CD4-positive, alpha-beta T cell treated with Interleukin-12 subunit alpha and Interleukin-12 subunit beta, for 1 hour (primary cell): ENCODE measurements at regions not wholly inside any gene's neighbourhood (a gene's known extent, or its start where the extent isn't known, plus 50 kb on each side); places are given as distances from the start of the nearest gene placed in this dataset.
"Not testable (repeated sequence)": the region's sequence is repeated elsewhere in the genome, so short reads cannot be mapped to it uniquely, and the experiment has no call there.

Source experiments
- DNase-seq: peaks from one replicate; pipeline ENCODE4 v3.0.0-alpha.2; 2020

DNA sequence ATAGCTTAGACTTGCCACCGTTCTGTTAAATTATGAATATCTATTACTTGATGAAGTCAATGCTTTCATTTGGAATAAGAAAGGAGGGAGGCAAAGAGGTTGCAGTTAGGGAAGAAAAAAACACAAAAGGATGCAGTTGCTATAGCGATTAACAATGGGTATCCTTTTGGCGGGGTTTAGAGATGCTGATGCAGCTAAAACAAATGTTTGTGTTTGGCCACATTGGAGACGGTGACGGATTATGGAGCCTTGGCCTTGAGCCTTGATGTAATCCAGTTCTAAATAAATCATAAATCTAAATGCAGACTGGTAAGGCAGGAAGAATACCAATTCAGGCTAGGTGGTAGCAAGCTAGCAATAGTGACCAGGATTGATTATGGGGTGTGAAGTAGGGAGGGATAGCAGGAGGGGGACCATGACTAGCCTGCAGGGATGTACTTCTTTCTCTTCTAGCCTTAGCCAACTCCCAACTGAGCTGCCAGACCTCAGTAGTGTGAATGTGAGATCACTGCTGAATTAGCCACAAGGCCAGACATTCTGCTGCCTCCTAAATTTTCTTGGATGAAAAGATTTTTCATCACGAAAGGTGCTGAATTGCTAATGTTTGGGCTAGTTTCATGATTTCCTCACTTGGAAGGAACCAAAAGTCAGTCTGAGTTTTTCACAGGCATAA is 160.3 kb downstream of the TLR4 start:
- DNase-seq: no peak

GRCh38 chr9:117868594-117868993 is 164.4 kb downstream of the TLR4 start:
- no peak for DNase-seq

DNA sequence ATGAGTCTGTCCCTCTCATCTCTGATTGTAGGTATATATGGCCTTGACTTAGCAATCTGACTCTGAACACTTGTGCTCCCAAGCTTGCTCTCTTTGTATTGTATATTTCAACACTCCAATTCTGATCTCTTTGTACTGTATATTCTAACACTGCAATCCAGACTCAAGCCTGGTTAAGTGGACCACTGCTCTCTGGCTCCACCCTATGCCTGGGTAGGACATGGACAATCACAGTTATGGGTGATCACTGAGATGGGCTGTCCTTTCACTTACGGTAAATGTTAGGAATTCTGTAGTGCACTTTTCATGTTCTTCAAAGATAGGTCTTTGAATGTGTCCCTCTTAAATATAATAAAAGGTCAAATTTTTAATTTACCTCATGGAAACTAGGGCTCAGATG is 165.1 kb downstream of the TLR4 start:
- DNase-seq: no peak

DNA sequence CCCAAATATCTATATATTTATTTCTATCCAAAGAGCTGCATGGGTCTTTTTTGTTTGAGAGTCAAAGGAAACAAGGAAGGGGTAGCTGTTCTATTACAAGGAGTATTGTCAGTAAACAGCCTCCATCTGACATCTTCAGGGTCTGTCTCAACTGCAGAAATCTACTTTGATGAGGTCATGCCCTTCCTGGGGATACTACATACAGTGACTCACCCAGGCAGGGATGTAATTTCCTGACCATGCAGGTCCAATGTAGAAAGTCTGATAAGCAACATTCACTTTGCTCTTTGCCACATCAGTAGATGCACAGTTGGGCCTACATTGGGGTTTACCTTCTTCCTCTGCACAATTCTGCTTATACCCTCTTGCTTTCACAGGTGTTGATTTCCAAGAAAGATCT is 165.5 kb downstream of the TLR4 start:
- no peak for DNase-seq

- no peak for DNase-seq
Measured at GRCh38 chr9:117873664-117874063, 169.5 kb downstream of the TLR4 start.

- no peak for DNase-seq
Measured at GRCh38 chr9:117875886-117876285, 171.7 kb downstream of the TLR4 start.

- no peak for DNase-seq
Measured at GRCh38 chr9:117882171-117882570, 178.0 kb downstream of the TLR4 start.

DNA sequence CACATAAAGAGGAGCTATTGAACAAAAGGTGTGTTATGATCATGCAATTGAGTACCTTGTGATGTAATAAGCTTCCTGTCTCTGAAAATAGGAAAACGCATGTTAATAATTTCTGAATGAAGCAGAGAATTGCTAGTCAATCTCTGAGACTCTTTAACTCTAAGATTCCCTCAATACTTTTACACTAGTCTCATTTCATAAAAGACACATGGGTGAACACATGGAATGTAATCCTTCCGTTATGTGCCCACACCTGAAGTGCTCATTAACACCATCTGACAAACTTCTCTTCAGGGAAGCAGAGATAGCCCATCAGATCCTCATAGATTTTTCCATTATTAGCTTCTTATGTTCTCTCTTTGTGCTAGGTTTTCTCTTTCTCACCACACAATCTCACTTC is 182.4 kb downstream of the TLR4 start:
- DNase-seq: no peak

GRCh38 chr9:117887383-117887782 is 183.2 kb downstream of the TLR4 start:
- DNase-seq: no peak

GRCh38 chr9:117887941-117888340 is 183.7 kb downstream of the TLR4 start:
- no peak for DNase-seq

- no peak for DNase-seq
Measured at GRCh38 chr9:117903453-117903852, 199.2 kb downstream of the TLR4 start.

- DNase-seq: no peak
Measured at GRCh38 chr9:117906763-117907162, 202.6 kb downstream of the TLR4 start.

DNA sequence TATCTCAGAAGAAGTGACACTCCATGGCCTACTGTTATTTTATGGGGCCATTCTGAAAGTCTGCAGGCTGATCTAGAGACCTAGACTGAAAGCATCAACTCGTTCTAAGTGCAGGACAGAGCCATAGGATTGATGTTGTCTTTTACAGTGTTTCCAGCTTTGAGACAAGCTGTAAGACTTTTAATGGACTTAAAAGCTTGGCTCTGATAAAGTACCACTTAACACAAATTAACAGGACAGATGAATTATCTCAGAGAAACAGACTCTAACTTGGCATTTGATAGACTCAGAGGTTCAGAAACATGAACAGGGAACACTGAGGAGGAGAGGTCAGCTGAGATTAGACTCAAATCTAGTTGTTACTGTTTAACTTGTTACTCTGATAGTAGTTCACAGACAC is 203.2 kb downstream of the TLR4 start:
- no peak for DNase-seq

DNA sequence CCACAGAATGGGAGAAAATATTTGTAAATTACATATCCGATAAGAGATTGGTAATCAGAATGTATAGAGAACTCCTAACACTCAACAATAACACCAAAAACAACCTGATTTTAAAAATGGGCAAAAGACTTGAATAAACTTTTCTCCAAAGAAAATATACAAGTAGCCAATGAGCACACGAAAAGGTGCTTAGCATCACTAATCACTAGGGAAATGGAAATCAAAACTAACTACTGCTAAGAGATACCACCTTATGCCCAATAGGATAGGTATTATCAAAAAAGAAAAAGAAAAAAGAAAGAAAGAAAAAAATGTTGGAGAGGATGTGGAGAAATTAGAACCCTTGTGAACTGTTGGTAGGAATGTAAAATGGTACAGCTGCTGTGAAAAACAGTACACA is 212.1 kb downstream of the TLR4 start:
- DNase-seq: no peak

DNA sequence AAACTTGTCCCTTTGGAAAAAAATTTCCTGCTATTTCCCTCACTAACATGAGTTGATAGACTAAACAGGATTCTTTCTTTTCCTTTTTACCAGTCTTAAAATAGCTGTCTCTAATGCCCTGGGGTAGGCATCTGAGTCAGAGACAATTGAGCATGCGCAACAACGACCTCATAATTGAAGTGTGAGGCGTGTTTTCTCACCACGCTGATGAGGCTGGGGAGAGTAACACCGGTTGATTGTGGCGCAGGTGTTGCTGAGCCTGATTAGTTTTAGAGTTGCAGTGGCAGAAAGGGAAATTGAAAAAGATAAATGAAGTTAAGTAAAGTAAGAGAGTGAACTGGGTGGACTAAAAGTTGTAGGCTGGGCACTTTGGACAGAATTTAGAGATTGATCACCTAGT is 213.7 kb downstream of the TLR4 start:
- no peak for DNase-seq

DNA sequence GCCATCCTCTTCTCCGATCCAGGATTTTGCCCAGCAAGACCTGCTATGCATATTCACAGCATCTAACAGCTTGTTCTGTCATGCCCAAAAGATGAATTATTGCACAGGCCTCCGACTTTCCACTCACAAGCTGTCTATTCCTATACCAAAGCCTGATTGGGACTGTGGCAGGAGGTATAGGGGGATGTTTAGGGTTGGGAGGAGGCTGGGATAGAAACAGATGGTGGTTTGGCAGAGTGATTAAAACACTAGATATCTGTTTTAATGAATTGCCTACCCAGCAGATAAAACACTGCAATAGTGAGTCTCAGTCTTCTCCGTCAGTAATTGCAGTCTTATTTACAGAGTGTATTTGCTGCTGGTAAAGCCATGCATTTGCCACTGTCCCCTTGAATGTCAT is 215.3 kb downstream of the TLR4 start:
- DNase-seq: no peak

DNA sequence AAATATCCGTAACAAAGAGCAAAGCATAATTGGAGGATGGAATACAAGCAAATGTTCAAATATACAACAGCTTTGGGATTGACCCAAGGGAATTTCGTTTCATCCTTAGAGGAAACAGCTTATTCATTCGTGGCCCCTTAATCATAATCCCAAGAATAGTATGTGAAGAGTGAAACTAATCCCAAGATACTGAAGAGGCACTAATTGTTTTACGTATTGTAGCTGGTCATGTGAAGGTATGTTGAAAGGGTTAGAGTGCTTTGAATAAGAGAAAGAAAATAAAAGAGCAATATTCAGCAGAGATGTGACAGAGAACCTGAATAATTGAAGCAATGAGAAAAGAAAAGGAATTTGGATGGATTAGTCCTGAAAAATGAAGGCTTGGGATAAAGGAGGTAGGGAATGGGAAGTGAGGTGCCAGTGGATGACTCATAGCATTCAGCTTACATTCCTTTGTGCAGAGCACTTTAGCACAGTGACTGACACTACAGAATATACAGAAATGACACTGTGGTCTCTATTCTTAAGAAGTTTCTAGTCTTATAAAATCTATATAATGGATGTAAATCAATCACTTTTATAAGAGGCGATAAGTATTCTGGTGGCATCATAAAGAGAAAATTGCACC is 221.9 kb downstream of the TLR4 start:
- no peak for DNase-seq

- DNase-seq: no peak
Measured at GRCh38 chr9:117927354-117927753, 223.2 kb downstream of the TLR4 start.

GRCh38 chr9:117929868-117930267 is 225.7 kb downstream of the TLR4 start:
- no peak for DNase-seq

DNA sequence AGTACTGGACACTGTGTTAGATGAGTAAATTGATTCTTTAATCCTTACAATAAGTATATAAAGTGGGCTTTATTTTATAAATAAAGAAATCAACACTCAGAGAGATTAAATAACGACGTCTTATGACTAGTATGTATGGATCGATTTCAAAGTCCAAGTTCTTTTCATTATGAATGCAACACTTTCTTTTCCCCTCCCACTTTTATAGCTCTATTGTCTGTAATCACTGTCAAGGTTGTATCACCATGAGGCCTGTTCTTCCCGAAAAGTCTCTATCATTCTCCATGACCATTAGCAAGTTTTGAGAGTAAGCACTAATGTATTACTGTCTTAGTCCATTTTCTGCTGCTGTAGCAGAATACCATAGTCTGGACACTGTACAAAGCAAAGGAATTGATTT is 228.4 kb downstream of the TLR4 start:
- no peak for DNase-seq

- DNase-seq: no peak
Measured at GRCh38 chr9:117936185-117937130, 232.3 kb downstream of the TLR4 start.

DNA sequence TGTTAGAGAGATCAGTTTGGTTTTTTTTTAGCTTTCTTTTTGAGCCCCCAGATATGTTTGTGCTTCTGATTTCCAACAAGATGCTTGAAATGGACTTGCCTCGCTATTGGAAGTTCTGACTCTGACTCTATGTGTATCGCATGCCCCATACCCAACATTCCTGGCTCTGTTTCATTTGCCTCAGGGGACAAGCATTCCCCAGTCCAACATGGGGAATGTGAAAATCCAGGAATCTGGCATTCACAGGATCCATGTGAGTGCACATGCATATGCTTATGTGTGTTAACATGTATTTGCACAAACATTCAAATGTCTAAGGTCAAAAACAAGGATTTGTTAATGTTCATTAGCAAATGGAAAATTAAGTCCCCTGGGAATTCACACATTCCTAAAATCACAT is 233.9 kb downstream of the TLR4 start:
- no peak for DNase-seq

DNA sequence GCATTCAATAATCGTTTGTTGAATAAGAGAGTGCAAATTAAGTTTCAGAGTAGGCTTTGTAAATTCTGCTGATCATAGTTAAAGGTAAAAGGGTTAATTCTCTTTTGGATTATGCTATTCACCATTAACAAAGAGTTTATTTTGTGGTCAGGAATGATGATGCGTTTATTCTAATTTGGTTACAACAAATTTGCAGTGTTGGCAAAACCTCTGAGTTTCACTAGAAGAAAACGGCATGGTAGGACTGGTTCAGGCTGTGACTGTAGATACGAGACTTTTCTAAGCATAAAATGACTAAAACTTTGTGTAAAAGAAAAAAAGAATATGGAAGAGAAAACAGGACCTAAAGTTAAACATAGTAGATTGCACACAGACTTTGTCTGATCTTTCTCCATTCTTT is 234.7 kb downstream of the TLR4 start:
- no peak for DNase-seq

- not testable (repeated sequence) for DNase-seq
Measured at GRCh38 chr9:117944750-117945149, 240.5 kb downstream of the TLR4 start.
